MM.1S (cell line): ENCODE measurements at regions not wholly inside any gene's neighbourhood (a gene's known extent, or its start where the extent isn't known, plus 50 kb on each side); places are given as distances from the start of the nearest gene placed in this dataset.

Experiments used
- DNase-seq: peaks from one replicate; pipeline ENCODE4 v3.0.0-alpha.2; 2015
- H2AFZ ChIP-seq: fragments of 300-600 bp; sonication (generic); 2 replicates; pipeline ENCODE4 v1.6.0; 2016; ENCODE audit warnings: antibody characterized with exemption, low read length
- H3F3A ChIP-seq: fragments of 300-600 bp; sonication (generic); 2 replicates; pipeline ENCODE4 v1.6.1; 2016; ENCODE audit warnings: mild to moderate bottlenecking, antibody characterized with exemption, low read length, moderate library complexity, mixed read lengths; ENCODE audit not compliant: insufficient read depth
- H3K27ac ChIP-seq: fragments of 300-600 bp; sonication (generic); 2 replicates; pipeline ENCODE4 v1.5.1; 2016; ENCODE audit warnings: mild to moderate bottlenecking, low read length
- H3K27me3 ChIP-seq: fragments of 300-600 bp; sonication (generic); replicated peaks from 2 replicates; pipeline ENCODE4 v1.6.0; 2016; ENCODE audit warnings: low read length; ENCODE audit not compliant: insufficient read depth
- H3K36me3 ChIP-seq: fragments of 300-600 bp; sonication (generic); replicated peaks from 2 replicates; pipeline ENCODE4 v1.6.1; 2016; ENCODE audit warnings: mild to moderate bottlenecking, low read length, mixed read lengths; ENCODE audit not compliant: insufficient read depth
- H3K4me1 ChIP-seq: fragments of 300-600 bp; sonication (generic); 2 replicates; pipeline ENCODE4 v1.6.1; 2016; ENCODE audit warnings: low read length, mixed read lengths
- H3K4me2 ChIP-seq: fragments of 300-600 bp; sonication (generic); 2 replicates; pipeline ENCODE4 v1.6.0; 2016; ENCODE audit warnings: low read depth, low read length
- H3K4me3 ChIP-seq: fragments of 300-600 bp; sonication (generic); 2 replicates; pipeline ENCODE4 v1.5.1; 2016; ENCODE audit warnings: low read length, mixed read lengths
- H3K79me2 ChIP-seq: fragments of 300-600 bp; sonication (generic); 2 replicates; pipeline ENCODE4 v1.6.1; 2016; ENCODE audit warnings: mixed run types, low read length, mixed read lengths
- H3K9ac ChIP-seq: fragments of 300-600 bp; sonication (generic); 2 replicates; pipeline ENCODE4 v1.6.1; 2016; ENCODE audit warnings: low read length, mixed read lengths
- H3K9me2 ChIP-seq: fragments of 300-600 bp; sonication (generic); replicated peaks from 2 replicates; pipeline ENCODE4 v1.6.1; 2016; ENCODE audit warnings: mild to moderate bottlenecking, low read length, mixed read lengths; ENCODE audit not compliant: insufficient read depth
- H3K9me3 ChIP-seq: fragments of 300-600 bp; sonication (generic); replicated peaks from 2 replicates; pipeline ENCODE4 v1.6.1; 2016; ENCODE audit warnings: mild to moderate bottlenecking, low read length, mixed read lengths; ENCODE audit not compliant: insufficient read depth
- H4K20me1 ChIP-seq: fragments of 300-600 bp; sonication (generic); 2 replicates; pipeline ENCODE4 v1.6.1; 2016; ENCODE audit warnings: mild to moderate bottlenecking, low read length, moderate library complexity, mixed read lengths; ENCODE audit not compliant: insufficient read depth
- CTCF ChIP-seq: fragments of 300-600 bp; sonication (generic); IDR thresholded peaks from 2 replicates; pipeline ENCODE4 v1.5.1; 2016; ENCODE audit warnings: antibody characterized with exemption, low read length, mixed read lengths
- EZH2 ChIP-seq: fragments of 300-600 bp; sonication (generic); optimal IDR thresholded peaks from 2 replicates; pipeline ENCODE3; 2017; ENCODE audit warnings: low read depth, mild to moderate bottlenecking, antibody characterized with exemption, low read length, mixed read lengths
- EZH2phosphoT487 ChIP-seq: fragments of 300-600 bp; sonication (generic); IDR thresholded peaks from 2 replicates; pipeline ENCODE4 v1.6.1; 2018; ENCODE audit warnings: antibody characterized with exemption, low read length

- Histone ChIP-seq H3K27me3 (no peaks in the 10 kb centered on the region), H3K9ac (no peak overlapping the region), H3K79me2 (no peaks in the 10 kb centered on the region), H3K9me3 (no peaks in the 10 kb centered on the region), H3K27ac (no peak overlapping the region), H3K4me2 (no peak overlapping the region), H3K9me2 (no peaks in the 10 kb centered on the region), H4K20me1 (no peaks in the 10 kb centered on the region), H3K36me3 (no peaks in the 10 kb centered on the region), H2AFZ (no peak overlapping the region), H3K4me1 (no peaks in the 10 kb centered on the region), H3K4me3 (no peak overlapping the region), H3F3A (no peaks in the 10 kb centered on the region)
- TF ChIP-seq EZH2, result no peak
- no peak for TF ChIP-seq CTCF
- no peak for TF ChIP-seq EZH2phosphoT487
- DNase-seq, result no peak
Measured at GRCh38 chr5:98460536-98460935, 312.9 kb upstream of the RGMB start.

- H3K4me1 ChIP-seq, result no peaks in the 10 kb centered on the region
- no peak overlapping the region for H3K27ac ChIP-seq
- no peak overlapping the region for H3K9ac ChIP-seq
- H3K9me3 ChIP-seq, result no peaks in the 10 kb centered on the region
- no peaks in the 10 kb centered on the region for H3K36me3 ChIP-seq
- no peaks in the 10 kb centered on the region for H3K9me2 ChIP-seq
- DNase-seq, result no peak
- H2AFZ ChIP-seq, result no peak overlapping the region
- H3K4me3 ChIP-seq, result no peak overlapping the region
- TF ChIP-seq EZH2, result no peak
- no peak for TF ChIP-seq CTCF
- TF ChIP-seq EZH2phosphoT487, result no peak
- H3K4me2 ChIP-seq, result no peak overlapping the region
- no peaks in the 10 kb centered on the region for H3K27me3 ChIP-seq
- no peaks in the 10 kb centered on the region for H4K20me1 ChIP-seq
- H3K79me2 ChIP-seq, result no peaks in the 10 kb centered on the region
- no peaks in the 10 kb centered on the region for H3F3A ChIP-seq
Measured at GRCh38 chr5:98461485-98461884, 312.0 kb upstream of the RGMB start.

DNA sequence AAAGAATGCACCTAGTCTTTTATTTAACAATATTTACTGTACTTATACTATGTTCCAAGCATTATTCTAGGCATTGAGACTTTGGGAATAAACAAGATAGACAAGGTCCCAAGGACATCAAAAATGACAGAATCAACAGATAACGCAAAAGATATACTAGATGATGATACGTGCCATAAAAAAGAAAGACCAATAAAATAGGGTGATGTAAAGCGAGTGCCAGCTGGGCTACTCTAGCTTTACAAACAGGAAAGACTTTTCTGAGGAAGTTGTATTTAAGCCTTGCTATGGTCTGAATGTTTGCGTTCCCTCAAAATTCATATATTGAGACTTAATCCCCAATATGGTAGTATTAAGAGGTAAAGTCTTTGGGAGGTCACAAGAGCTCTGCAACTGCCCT is 310.2 kb upstream of the RGMB start:
- Histone ChIP-seq H3K9me3 (no peaks in the 10 kb centered on the region), H3K4me2 (no peak overlapping the region), H3K27ac (no peak overlapping the region), H3K27me3 (no peaks in the 10 kb centered on the region), H3K79me2 (no peaks in the 10 kb centered on the region), H3F3A (no peaks in the 10 kb centered on the region), H2AFZ (no peak overlapping the region), H3K9me2 (no peaks in the 10 kb centered on the region), H3K4me3 (no peak overlapping the region), H3K36me3 (no peaks in the 10 kb centered on the region), H3K4me1 (no peaks in the 10 kb centered on the region), H4K20me1 (no peaks in the 10 kb centered on the region), H3K9ac (no peak overlapping the region)
- no peak for DNase-seq
- TF ChIP-seq EZH2phosphoT487 (no peak), CTCF (no peak), EZH2 (no peak)

GRCh38 chr5:98463676-98464075 is 309.8 kb upstream of the RGMB start:
- DNase-seq, result no peak
- H4K20me1 ChIP-seq, result no peaks in the 10 kb centered on the region
- H2AFZ ChIP-seq, result no peak overlapping the region
- no peaks in the 10 kb centered on the region for H3K36me3 ChIP-seq
- no peak overlapping the region for H3K9ac ChIP-seq
- H3F3A ChIP-seq, result no peaks in the 10 kb centered on the region
- TF ChIP-seq CTCF (no peak), EZH2 (no peak), EZH2phosphoT487 (no peak)
- H3K9me3 ChIP-seq, result no peaks in the 10 kb centered on the region
- H3K4me2 ChIP-seq, result no peak overlapping the region
- H3K9me2 ChIP-seq, result no peaks in the 10 kb centered on the region
- H3K4me1 ChIP-seq, result no peaks in the 10 kb centered on the region
- no peaks in the 10 kb centered on the region for H3K79me2 ChIP-seq
- H3K4me3 ChIP-seq, result no peak overlapping the region
- H3K27me3 ChIP-seq, result no peaks in the 10 kb centered on the region
- no peak overlapping the region for H3K27ac ChIP-seq
